Neural cell (in vitro differentiated cells): ENCODE measurements at regions not wholly inside any gene's neighbourhood (a gene's known extent, or its start where the extent isn't known, plus 50 kb on each side); places are given as distances from the start of the nearest gene placed in this dataset.
"Not testable (repeated sequence)": the region's sequence is repeated elsewhere in the genome, so short reads cannot be mapped to it uniquely, and the experiment has no call there.

Source experiments
- EZH2 ChIP-seq: fragments of 200-600, 300-800 bp; shearing (Covaris generic), sonication (generic); IDR thresholded peaks from 2 replicates; pipeline ENCODE4 v1.6.1; 2014; ENCODE audit warnings: antibody characterized with exemption, low read length, borderline replicate concordance, mild to moderate bottlenecking; ENCODE audit not compliant: insufficient read depth, poor library complexity, severe bottlenecking
- MXI1 ChIP-seq: fragments of 450-650 bp; conservative IDR thresholded peaks from 2 replicates; pipeline ENCODE4 v1.6.1; 2014; ENCODE audit warnings: antibody characterized with exemption, mild to moderate bottlenecking; ENCODE audit not compliant: poor library complexity, severe bottlenecking
- POLR2AphosphoS5 ChIP-seq: IDR thresholded peaks from 2 replicates; pipeline ENCODE4 v1.6.1; 2012
- RAD21 ChIP-seq: fragments of 450-650 bp; conservative IDR thresholded peaks from 2 replicates; pipeline ENCODE4 v1.6.1; 2014; ENCODE audit warnings: antibody characterized with exemption, mild to moderate bottlenecking, moderate library complexity
- TF ChIP-seq, protein P1 (sequence below): fragments of 450-650 bp; IDR thresholded peaks from 2 replicates; pipeline ENCODE4 v1.5.1; 2014; ENCODE audit warnings: antibody characterized with exemption, mild to moderate bottlenecking, moderate library complexity; ENCODE audit not compliant: poor library complexity, severe bottlenecking
- TF ChIP-seq, protein P2 (sequence below): IDR thresholded peaks from 2 replicates; pipeline ENCODE4 v1.6.1; 2012; ENCODE audit warnings: borderline replicate concordance

GRCh38 chr4:106524772-106525171, 156.2 kb upstream of the GIMD1 start:
- TF ChIP-seq, protein P1, sequence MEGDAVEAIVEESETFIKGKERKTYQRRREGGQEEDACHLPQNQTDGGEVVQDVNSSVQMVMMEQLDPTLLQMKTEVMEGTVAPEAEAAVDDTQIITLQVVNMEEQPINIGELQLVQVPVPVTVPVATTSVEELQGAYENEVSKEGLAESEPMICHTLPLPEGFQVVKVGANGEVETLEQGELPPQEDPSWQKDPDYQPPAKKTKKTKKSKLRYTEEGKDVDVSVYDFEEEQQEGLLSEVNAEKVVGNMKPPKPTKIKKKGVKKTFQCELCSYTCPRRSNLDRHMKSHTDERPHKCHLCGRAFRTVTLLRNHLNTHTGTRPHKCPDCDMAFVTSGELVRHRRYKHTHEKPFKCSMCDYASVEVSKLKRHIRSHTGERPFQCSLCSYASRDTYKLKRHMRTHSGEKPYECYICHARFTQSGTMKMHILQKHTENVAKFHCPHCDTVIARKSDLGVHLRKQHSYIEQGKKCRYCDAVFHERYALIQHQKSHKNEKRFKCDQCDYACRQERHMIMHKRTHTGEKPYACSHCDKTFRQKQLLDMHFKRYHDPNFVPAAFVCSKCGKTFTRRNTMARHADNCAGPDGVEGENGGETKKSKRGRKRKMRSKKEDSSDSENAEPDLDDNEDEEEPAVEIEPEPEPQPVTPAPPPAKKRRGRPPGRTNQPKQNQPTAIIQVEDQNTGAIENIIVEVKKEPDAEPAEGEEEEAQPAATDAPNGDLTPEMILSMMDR, result not testable (repeated sequence)
- not testable (repeated sequence) for TF ChIP-seq MXI1, POLR2AphosphoS5, RAD21, EZH2
- TF ChIP-seq, protein P2, sequence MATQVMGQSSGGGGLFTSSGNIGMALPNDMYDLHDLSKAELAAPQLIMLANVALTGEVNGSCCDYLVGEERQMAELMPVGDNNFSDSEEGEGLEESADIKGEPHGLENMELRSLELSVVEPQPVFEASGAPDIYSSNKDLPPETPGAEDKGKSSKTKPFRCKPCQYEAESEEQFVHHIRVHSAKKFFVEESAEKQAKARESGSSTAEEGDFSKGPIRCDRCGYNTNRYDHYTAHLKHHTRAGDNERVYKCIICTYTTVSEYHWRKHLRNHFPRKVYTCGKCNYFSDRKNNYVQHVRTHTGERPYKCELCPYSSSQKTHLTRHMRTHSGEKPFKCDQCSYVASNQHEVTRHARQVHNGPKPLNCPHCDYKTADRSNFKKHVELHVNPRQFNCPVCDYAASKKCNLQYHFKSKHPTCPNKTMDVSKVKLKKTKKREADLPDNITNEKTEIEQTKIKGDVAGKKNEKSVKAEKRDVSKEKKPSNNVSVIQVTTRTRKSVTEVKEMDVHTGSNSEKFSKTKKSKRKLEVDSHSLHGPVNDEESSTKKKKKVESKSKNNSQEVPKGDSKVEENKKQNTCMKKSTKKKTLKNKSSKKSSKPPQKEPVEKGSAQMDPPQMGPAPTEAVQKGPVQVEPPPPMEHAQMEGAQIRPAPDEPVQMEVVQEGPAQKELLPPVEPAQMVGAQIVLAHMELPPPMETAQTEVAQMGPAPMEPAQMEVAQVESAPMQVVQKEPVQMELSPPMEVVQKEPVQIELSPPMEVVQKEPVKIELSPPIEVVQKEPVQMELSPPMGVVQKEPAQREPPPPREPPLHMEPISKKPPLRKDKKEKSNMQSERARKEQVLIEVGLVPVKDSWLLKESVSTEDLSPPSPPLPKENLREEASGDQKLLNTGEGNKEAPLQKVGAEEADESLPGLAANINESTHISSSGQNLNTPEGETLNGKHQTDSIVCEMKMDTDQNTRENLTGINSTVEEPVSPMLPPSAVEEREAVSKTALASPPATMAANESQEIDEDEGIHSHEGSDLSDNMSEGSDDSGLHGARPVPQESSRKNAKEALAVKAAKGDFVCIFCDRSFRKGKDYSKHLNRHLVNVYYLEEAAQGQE, result not testable (repeated sequence)
